Endothelial cell of umbilical vein (primary cell): ENCODE measurements at regions not wholly inside any gene's neighbourhood (a gene's known extent, or its start where the extent isn't known, plus 50 kb on each side); places are given as distances from the start of the nearest gene placed in this dataset.

Experiments
- BruUV-seq: library from RNA; stranded (reverse); fragments of 400-500 nt; replicated peaks from 2 replicates; lab custom pipeline; 2021; lab: Mats Ljungman, UMichigan
- CTCF ChIA-PET: fragments of 300-600, 350-600 bp; sonication (Branson Sonifier 250); formaldehyde crosslinking; loops from one replicate; lab custom pipeline; 2021; ENCODE audit warnings: antibody characterized with exemption, inconsistent platforms; lab: Charles Lee
- POLR2A ChIA-PET: fragments of 300-600, 350-600 bp; sonication (Branson Sonifier 250); formaldehyde crosslinking; loops from one replicate; lab custom pipeline; 2021; ENCODE audit warnings: antibody characterized with exemption, inconsistent platforms; lab: Charles Lee
- DNase-seq: peaks from one replicate; pipeline ENCODE4 v3.0.0-alpha.2; 2011; ENCODE audit warnings: low read depth, low spot score
- FAIRE-seq: peaks from 2 replicates; lab custom pipeline; 2011; peaks lifted over from hg19 to GRCh38; lab: Jason Lieb, UNC
- H2AFZ ChIP-seq: 2 replicates; pipeline ENCODE4 v1.6.0; 2012; ENCODE audit warnings: low read depth, low read length, control low read depth, inconsistent platforms
- H3K27ac ChIP-seq: 2 replicates; pipeline ENCODE4 v1.5.1; 2011; ENCODE audit warnings: low read depth, mild to moderate bottlenecking, control low read depth, low read length, moderate library complexity; ENCODE audit not compliant: insufficient read depth
- H3K27me3 ChIP-seq, 2 experiments: 2 replicates each; pipeline versions ENCODE4 v1.6.0 to v1.6.1; 2011; ENCODE audit warnings: low read length in 2 of 2, mixed read lengths in 1 of 2; ENCODE audit not compliant: control insufficient read depth in 2 of 2, insufficient read depth in 2 of 2
- H3K36me3 ChIP-seq, 2 experiments: 2 replicates in 1 of 2; 3 replicates in 1 of 2; pipeline ENCODE4 v1.5.1; 2011; ENCODE audit warnings: low read length in 2 of 2, mild to moderate bottlenecking in 1 of 2, moderate library complexity in 1 of 2; ENCODE audit not compliant: control insufficient read depth in 2 of 2, insufficient read depth in 2 of 2; ENCODE audit errors: extremely low read depth in 1 of 2
- H3K4me1 ChIP-seq: 3 replicates; pipeline ENCODE4 v1.5.1; 2011; ENCODE audit warnings: mild to moderate bottlenecking, low read length; ENCODE audit not compliant: control insufficient read depth, insufficient read depth; ENCODE audit errors: extremely low read depth
- H3K4me2 ChIP-seq: 2 replicates; pipeline ENCODE4 v1.6.1; 2011; ENCODE audit warnings: low read length, control low read depth, mixed read lengths; ENCODE audit not compliant: insufficient read depth
- H3K4me3 ChIP-seq, 3 experiments: fragments of 200-600 bp in 1 of 3; sonication (generic), shearing (Covaris generic) in 1 of 3; replicated peaks in 1 of 3; 2 replicates each; pipeline ENCODE4 v1.5.1; 2011 to 2016; ENCODE audit warnings: control low read depth in 3 of 3, low read length in 3 of 3, mild to moderate bottlenecking in 2 of 3, inconsistent platforms in 1 of 3, low read depth in 1 of 3, moderate library complexity in 1 of 3; ENCODE audit not compliant: insufficient read depth in 1 of 3
- H3K79me2 ChIP-seq: 2 replicates; pipeline ENCODE4 v1.6.0; 2012; ENCODE audit warnings: low read length, inconsistent platforms; ENCODE audit not compliant: control insufficient read depth, insufficient read depth
- H3K9ac ChIP-seq: replicated peaks from 2 replicates; pipeline ENCODE3; 2011; ENCODE audit warnings: low read length, control low read depth; ENCODE audit not compliant: insufficient read depth; ENCODE audit errors: extremely low read depth
- H3K9me1 ChIP-seq: replicated peaks from 3 replicates; pipeline ENCODE4 v1.6.0; 2011; ENCODE audit warnings: mild to moderate bottlenecking, low read length; ENCODE audit not compliant: control insufficient read depth, insufficient read depth; ENCODE audit errors: extremely low read depth
- H3K9me3 ChIP-seq: replicated peaks from 2 replicates; pipeline ENCODE4 v1.5.1; 2012; ENCODE audit warnings: low read length, inconsistent platforms; ENCODE audit not compliant: control insufficient read depth, insufficient read depth
- H4K20me1 ChIP-seq: replicated peaks from 2 replicates; pipeline ENCODE3; 2011; ENCODE audit warnings: mild to moderate bottlenecking, low read length; ENCODE audit not compliant: control insufficient read depth, insufficient read depth; ENCODE audit errors: extremely low read depth
- EZH2 ChIP-seq: IDR thresholded peaks from 2 replicates; pipeline ENCODE4 v1.6.1; 2012; ENCODE audit warnings: borderline replicate concordance, low read depth, mild to moderate bottlenecking, moderate library complexity, low read length, inconsistent platforms; ENCODE audit not compliant: severe bottlenecking
- FOS ChIP-seq: IDR thresholded peaks from 2 replicates; pipeline ENCODE4 v1.6.1; 2011; ENCODE audit warnings: mild to moderate bottlenecking, low read length, moderate library complexity, borderline replicate concordance; ENCODE audit not compliant: insufficient read depth
- GATA2 ChIP-seq: IDR thresholded peaks from 2 replicates; pipeline ENCODE4 v1.7.0; 2011; ENCODE audit warnings: low read depth, mild to moderate bottlenecking, moderate library complexity, mixed read lengths, low read length; ENCODE audit not compliant: insufficient read length, insufficient read depth
- JUN ChIP-seq: IDR thresholded peaks from 2 replicates; pipeline ENCODE4 v1.6.1; 2011; ENCODE audit warnings: borderline replicate concordance, low read depth; ENCODE audit not compliant: insufficient read length, insufficient read depth
- MYC ChIP-seq: IDR thresholded peaks from one replicate; pipeline ENCODE4 v1.6.1; 2011; ENCODE audit warnings: mild to moderate bottlenecking, low read depth, low read length
- POLR2A ChIP-seq: IDR thresholded peaks from 2 replicates; pipeline ENCODE4 v1.6.1; 2012; ENCODE audit warnings: low read depth, mild to moderate bottlenecking, control low read depth, low read length
- POLR2AphosphoS5 ChIP-seq: IDR thresholded peaks from 2 replicates; pipeline ENCODE4 v1.6.1; 2012; ENCODE audit warnings: low read depth, mild to moderate bottlenecking, control low read depth, low read length, moderate library complexity; ENCODE audit not compliant: insufficient read depth
- dilution Hi-C: fragments of 300-500 bp; cut with MboI; formaldehyde crosslinking; loops from one replicate; pipeline ENCODE4 v1.15.0; 2019; ENCODE audit warnings: low sequenced_read_pairs; ENCODE audit not compliant: extremely low pct_ligation_motif_present
- intact Hi-C: fragments of 100-400 bp; cut with micrococcal nuclease; formaldehyde crosslinking; loops from one replicate; pipeline ENCODE4 v1.10.0; 2022
- TF ChIP-seq, protein P1 (sequence below), 2 donors: IDR thresholded peaks; 1 replicate in 1 of 2; 2 replicates in 1 of 2; pipeline ENCODE4 v1.5.1; 2011; ENCODE audit warnings: low read length in 2 of 2, mild to moderate bottlenecking in 2 of 2, moderate library complexity in 2 of 2, control low read depth in 1 of 2, inconsistent platforms in 1 of 2, low read depth in 1 of 2; ENCODE audit not compliant: insufficient read depth in 1 of 2; ENCODE audit errors: extremely low read depth in 1 of 2
- TF ChIP-seq, protein P2 (sequence below): IDR thresholded peaks from 2 replicates; pipeline ENCODE4 v1.6.1; 2011; ENCODE audit not compliant: insufficient read depth, insufficient read length

DNA sequence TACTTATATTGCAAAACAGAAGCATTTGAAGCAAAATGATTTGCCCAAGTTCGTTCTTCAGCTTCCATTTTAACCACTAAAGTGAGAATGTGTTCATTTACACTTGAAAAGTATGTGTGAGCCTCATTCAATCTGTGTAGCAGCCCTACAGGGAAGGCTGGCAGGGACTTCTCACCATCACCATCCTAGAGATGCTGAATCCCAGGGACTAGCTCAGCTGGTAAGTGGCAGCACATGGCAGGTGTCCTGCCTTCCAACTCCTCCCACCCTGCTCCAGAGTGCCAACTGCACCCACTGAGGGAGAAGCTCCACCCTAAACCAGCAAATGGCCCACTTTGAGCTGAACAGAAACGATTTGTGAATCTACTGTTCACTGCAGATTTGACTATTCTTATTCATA is 91.5 kb downstream of the EN1 start:
- no peaks in the 10 kb centered on the region for H3K36me3 ChIP-seq
- no peak overlapping the region for H3K27ac ChIP-seq
- no peaks in the 10 kb centered on the region for H3K9me1 ChIP-seq
- ChIA-PET POLR2A (no interaction called here), CTCF (interaction anchor here (0.9 kb wide), 1 partner anchor 15 kb away, joined by 3 read pairs; no protein-coding TSS in a partner anchor)
- FAIRE-seq (no peak), DNase-seq (no peak)
- no peaks in the 10 kb centered on the region for H3K9me3 ChIP-seq
- TF ChIP-seq POLR2A (no peak), MYC (no peak), JUN (no peak)
- intact Hi-C loops (no loop called here), dilution Hi-C loops (no loop called here)
- no TSS peak for BruUV-seq
- no peak overlapping the region for H3K4me2 ChIP-seq
- no peaks in the 10 kb centered on the region for H3K79me2 ChIP-seq
- H4K20me1 ChIP-seq = no peaks in the 10 kb centered on the region
- H3K4me1 ChIP-seq = no peaks in the 10 kb centered on the region
- no peak overlapping the region for H2AFZ ChIP-seq
- H3K27me3 ChIP-seq = no peaks in the 10 kb centered on the region
- H3K9ac ChIP-seq = no peak overlapping the region
- H3K4me3 ChIP-seq = no peak overlapping the region

DNA sequence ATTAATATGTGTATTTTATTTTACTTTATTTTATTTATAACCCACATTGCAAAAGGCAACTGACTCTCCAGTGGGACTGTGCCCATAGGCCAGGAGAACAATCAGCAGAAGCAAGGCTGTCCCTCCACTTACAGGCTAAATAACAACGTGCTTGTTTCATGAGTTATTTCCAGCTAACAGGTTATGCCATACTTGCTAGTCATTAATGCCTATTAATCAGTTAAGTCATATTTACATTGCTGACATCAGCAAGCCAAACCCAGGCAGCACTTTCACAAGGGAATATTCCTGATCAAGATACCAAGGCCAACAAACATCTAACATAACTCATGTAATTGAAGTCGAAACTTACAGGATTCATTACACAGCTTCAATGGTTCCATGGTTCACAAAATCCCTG is 92.1 kb downstream of the EN1 start:
- Histone ChIP-seq H3K36me3 (no peaks in the 10 kb centered on the region), H3K9ac (no peak overlapping the region), H3K27ac (no peak overlapping the region), H2AFZ (no peak overlapping the region), H3K4me3 (no peak overlapping the region), H3K9me1 (no peaks in the 10 kb centered on the region), H3K4me2 (no peak overlapping the region), H3K9me3 (no peaks in the 10 kb centered on the region), H3K4me1 (no peaks in the 10 kb centered on the region), H3K79me2 (no peaks in the 10 kb centered on the region), H3K27me3 (no peaks in the 10 kb centered on the region), H4K20me1 (no peaks in the 10 kb centered on the region)
- dilution Hi-C loops = no loop called here
- intact Hi-C loops = no loop called here
- DNase-seq = no peak
- CTCF ChIA-PET = interaction anchor here (0.9 kb wide), 1 partner anchor 15 kb away, joined by 3 read pairs; no protein-coding TSS in a partner anchor
- POLR2A ChIA-PET = no interaction called here
- no peak for FAIRE-seq
- BruUV-seq = no TSS peak
- TF ChIP-seq EZH2 (no peak), FOS (no peak), GATA2 (no peak), POLR2A (no peak), JUN (no peak), MYC (no peak), POLR2AphosphoS5 (no peak)
- TF ChIP-seq, protein P1, sequence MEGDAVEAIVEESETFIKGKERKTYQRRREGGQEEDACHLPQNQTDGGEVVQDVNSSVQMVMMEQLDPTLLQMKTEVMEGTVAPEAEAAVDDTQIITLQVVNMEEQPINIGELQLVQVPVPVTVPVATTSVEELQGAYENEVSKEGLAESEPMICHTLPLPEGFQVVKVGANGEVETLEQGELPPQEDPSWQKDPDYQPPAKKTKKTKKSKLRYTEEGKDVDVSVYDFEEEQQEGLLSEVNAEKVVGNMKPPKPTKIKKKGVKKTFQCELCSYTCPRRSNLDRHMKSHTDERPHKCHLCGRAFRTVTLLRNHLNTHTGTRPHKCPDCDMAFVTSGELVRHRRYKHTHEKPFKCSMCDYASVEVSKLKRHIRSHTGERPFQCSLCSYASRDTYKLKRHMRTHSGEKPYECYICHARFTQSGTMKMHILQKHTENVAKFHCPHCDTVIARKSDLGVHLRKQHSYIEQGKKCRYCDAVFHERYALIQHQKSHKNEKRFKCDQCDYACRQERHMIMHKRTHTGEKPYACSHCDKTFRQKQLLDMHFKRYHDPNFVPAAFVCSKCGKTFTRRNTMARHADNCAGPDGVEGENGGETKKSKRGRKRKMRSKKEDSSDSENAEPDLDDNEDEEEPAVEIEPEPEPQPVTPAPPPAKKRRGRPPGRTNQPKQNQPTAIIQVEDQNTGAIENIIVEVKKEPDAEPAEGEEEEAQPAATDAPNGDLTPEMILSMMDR (IDR thresholded peaks at IDR 0.05; ENCODE audit: extremely low read depth in 1 of 2, insufficient read depth in 1 of 2, low read depth in 1 of 2, low read length in 2 of 2) = no peak
- TF ChIP-seq, protein P2, sequence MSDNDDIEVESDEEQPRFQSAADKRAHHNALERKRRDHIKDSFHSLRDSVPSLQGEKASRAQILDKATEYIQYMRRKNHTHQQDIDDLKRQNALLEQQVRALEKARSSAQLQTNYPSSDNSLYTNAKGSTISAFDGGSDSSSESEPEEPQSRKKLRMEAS = no peak
